Peyer's patch (tissue), 4 donors: ENCODE measurements at regions not wholly inside any gene's neighbourhood (a gene's known extent, or its start where the extent isn't known, plus 50 kb on each side); places are given as distances from the start of the nearest gene placed in this dataset.

Experiments
- POLR2A ChIP-seq, 2 donors: fragments of 450-650 bp; IDR thresholded peaks; one replicate each; pipeline ENCODE4 v1.5.1; 2017; ENCODE audit warnings: antibody characterized with exemption in 2 of 2, mild to moderate bottlenecking in 2 of 2, moderate library complexity in 2 of 2
- TF ChIP-seq, protein P1 (sequence below), 6 experiments: fragments of 450-650 bp in 4 of 6; fragments of 200-600 bp in 2 of 6; sonication (generic) in 1 of 6; IDR thresholded peaks; one replicate each; pipeline ENCODE4 v1.5.1; 2017 to 2019; ENCODE audit warnings: antibody characterized with exemption in 6 of 6, mild to moderate bottlenecking in 3 of 6, moderate library complexity in 1 of 6

GRCh38 chr16:51401673-51402072 is 250.6 kb upstream of the SALL1 start:
- no peak for TF ChIP-seq POLR2A (IDR thresholded peaks at IDR 0.05)
- TF ChIP-seq, protein P1, sequence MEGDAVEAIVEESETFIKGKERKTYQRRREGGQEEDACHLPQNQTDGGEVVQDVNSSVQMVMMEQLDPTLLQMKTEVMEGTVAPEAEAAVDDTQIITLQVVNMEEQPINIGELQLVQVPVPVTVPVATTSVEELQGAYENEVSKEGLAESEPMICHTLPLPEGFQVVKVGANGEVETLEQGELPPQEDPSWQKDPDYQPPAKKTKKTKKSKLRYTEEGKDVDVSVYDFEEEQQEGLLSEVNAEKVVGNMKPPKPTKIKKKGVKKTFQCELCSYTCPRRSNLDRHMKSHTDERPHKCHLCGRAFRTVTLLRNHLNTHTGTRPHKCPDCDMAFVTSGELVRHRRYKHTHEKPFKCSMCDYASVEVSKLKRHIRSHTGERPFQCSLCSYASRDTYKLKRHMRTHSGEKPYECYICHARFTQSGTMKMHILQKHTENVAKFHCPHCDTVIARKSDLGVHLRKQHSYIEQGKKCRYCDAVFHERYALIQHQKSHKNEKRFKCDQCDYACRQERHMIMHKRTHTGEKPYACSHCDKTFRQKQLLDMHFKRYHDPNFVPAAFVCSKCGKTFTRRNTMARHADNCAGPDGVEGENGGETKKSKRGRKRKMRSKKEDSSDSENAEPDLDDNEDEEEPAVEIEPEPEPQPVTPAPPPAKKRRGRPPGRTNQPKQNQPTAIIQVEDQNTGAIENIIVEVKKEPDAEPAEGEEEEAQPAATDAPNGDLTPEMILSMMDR (IDR thresholded peaks at IDR 0.05) = no peak
